ENCODE measurements at regions not wholly inside any gene's neighbourhood (a gene's known extent, or its start where the extent isn't known, plus 50 kb on each side); places are given as distances from the start of the nearest gene placed in this dataset.
"Not testable (repeated sequence)": the region's sequence is repeated elsewhere in the genome, so short reads cannot be mapped to it uniquely, and the experiment has no call there.

GRCh38 chr1:148345659-148346151 is 137.4 kb downstream of the PPIAL4G start:
- TF ChIP-seq CTCF (IDR thresholded peaks at IDR 0.05): peak; percentile 25 to 37 (median 32)
- not testable (repeated sequence) for TF ChIP-seq POLR2A (IDR thresholded peaks at IDR 0.05; ENCODE audit: low read depth); POLR2AphosphoS5 (IDR thresholded peaks at IDR 0.05); EP300 (IDR thresholded peaks at IDR 0.05)

Measured in esophagus muscularis mucosa (tissue), 4 donors.